HepG2 (cell line): ENCODE measurements at regions not wholly inside any gene's neighbourhood (a gene's known extent, or its start where the extent isn't known, plus 50 kb on each side); places are given as distances from the start of the nearest gene placed in this dataset.

ENCODE experiments used
- ATAC-seq: fragments of 200-7000 bp; cut with Tn5 transposase; 3 replicates; pipeline ENCODE4 v1.9.1; 2020; ENCODE audit warnings: mild to moderate bottlenecking, moderate library complexity
- BruUV-seq: library from RNA; stranded (reverse); fragments of 400-500 nt; replicated peaks from 2 replicates; lab custom pipeline; 2021; lab: Mats Ljungman, UMichigan
- CTCF ChIA-PET: fragments of 300-600 bp; formaldehyde crosslinking; extraction: SDS; loops from one replicate; lab custom pipeline; 2021; ENCODE audit warnings: low total read pairs, inconsistent platforms, low intra/inter-chr PET ratio; lab: Yijun Ruan, JAX
- POLR2A ChIA-PET: fragments of 350-600 bp; sonication (Branson Sonifier 250); formaldehyde crosslinking; loops from one replicate; lab custom pipeline; 2020; ENCODE audit warnings: antibody characterized with exemption, inconsistent platforms; lab: Yijun Ruan, JAX
- DNase-seq: peaks from one replicate; pipeline ENCODE4 v3.0.0-alpha.2; 2015; ENCODE audit warnings: low spot score
- FAIRE-seq: peaks from 3 replicates; lab custom pipeline; 2011; peaks lifted over from hg19 to GRCh38; lab: Jason Lieb, UNC
- H2AFZ ChIP-seq: one replicate; pipeline ENCODE4 v1.6.1; 2011; ENCODE audit warnings: low read length, inconsistent platforms
- H3K27ac ChIP-seq: fragments of 300-600 bp; 3 replicates; pipeline ENCODE4 v1.8.0; 2011; ENCODE audit warnings: mixed run types, mild to moderate bottlenecking, mixed read lengths, low read length, inconsistent platforms; ENCODE audit not compliant: insufficient read depth; ENCODE audit errors: extremely low read length
- H3K27me3 ChIP-seq, 2 experiments: fragments of 200-600 bp in 1 of 2; 2 replicates in 1 of 2; 3 replicates in 1 of 2; pipeline versions ENCODE4 v1.6.0 to v1.8.0; 2011; ENCODE audit warnings: low read length in 2 of 2, mild to moderate bottlenecking in 2 of 2, moderate library complexity in 2 of 2, inconsistent platforms in 1 of 2; ENCODE audit not compliant: insufficient read depth in 2 of 2, control insufficient read depth in 1 of 2
- H3K36me3 ChIP-seq, 2 experiments: fragments of 200-600 bp in 1 of 2; replicated peaks in 1 of 2; 2 replicates in 1 of 2; 3 replicates in 1 of 2; pipeline versions ENCODE4 v1.5.1 to v1.8.0; 2011; ENCODE audit warnings: low read length in 2 of 2, inconsistent platforms in 1 of 2; ENCODE audit not compliant: insufficient read depth in 2 of 2, control insufficient read depth in 1 of 2
- H3K4me1 ChIP-seq: 2 replicates; pipeline ENCODE4 v1.5.1; 2012; ENCODE audit warnings: low read length, inconsistent platforms; ENCODE audit not compliant: insufficient read depth
- H3K4me2 ChIP-seq: 2 replicates; pipeline ENCODE4 v1.6.0; 2011; ENCODE audit warnings: low read depth, low read length, inconsistent platforms
- H3K4me3 ChIP-seq, 3 experiments: fragments of 200-600 bp in 1 of 3; sonication (generic), shearing (Covaris generic) in 1 of 3; replicated peaks in 1 of 3; 2 replicates each; pipeline ENCODE4 v1.5.1; 2011 to 2016; ENCODE audit warnings: low read length in 3 of 3, inconsistent platforms in 2 of 3, low read depth in 2 of 3, mild to moderate bottlenecking in 2 of 3, control low read depth in 1 of 3, mixed read lengths in 1 of 3; ENCODE audit not compliant: insufficient read depth in 1 of 3
- H3K79me2 ChIP-seq: one replicate; pipeline ENCODE4 v1.6.1; 2011; ENCODE audit warnings: low read length, inconsistent platforms; ENCODE audit not compliant: insufficient read depth
- H3K9ac ChIP-seq: 2 replicates; pipeline ENCODE4 v1.6.0; 2011; ENCODE audit warnings: mild to moderate bottlenecking, low read depth, low read length, inconsistent platforms; ENCODE audit not compliant: insufficient read depth
- H3K9me3 ChIP-seq: 2 replicates; pipeline ENCODE4 v1.5.1; 2012; ENCODE audit warnings: mild to moderate bottlenecking, low read length
- H4K20me1 ChIP-seq: 2 replicates; pipeline ENCODE4 v1.6.0; 2011; ENCODE audit warnings: inconsistent platforms, mild to moderate bottlenecking, low read length, moderate library complexity; ENCODE audit not compliant: insufficient read depth
- CHD4 ChIP-seq: fragments of 200-600 bp; sonication (generic); IDR thresholded peaks from 2 replicates; pipeline ENCODE4 v1.7.0; 2017; ENCODE audit warnings: mild to moderate bottlenecking, low read length, borderline replicate concordance
- KDM6A ChIP-seq: IDR thresholded peaks from 2 replicates; pipeline ENCODE4 v1.6.1; 2016; ENCODE audit warnings: low read depth
- MATR3 ChIP-seq: sonication (generic); formaldehyde crosslinking; IDR thresholded peaks from 2 replicates; pipeline ENCODE4 v1.4.0; 2020; ENCODE audit warnings: missing genetic modification reagents
- NR2F6 ChIP-seq, 2 experiments: IDR thresholded peaks; 2 replicates each; pipeline ENCODE4 v1.6.1; 2016; ENCODE audit warnings: antibody characterized with exemption in 1 of 2, mild to moderate bottlenecking in 1 of 2
- PREB ChIP-seq: sonication (generic); formaldehyde crosslinking; IDR thresholded peaks from 2 replicates; pipeline ENCODE4 v1.4.0; 2020; ENCODE audit warnings: missing genetic modification reagents
- ZFP82 ChIP-seq: sonication (generic); formaldehyde crosslinking; IDR thresholded peaks from 2 replicates; pipeline ENCODE4 v1.5.1; 2020; ENCODE audit warnings: mild to moderate bottlenecking, missing genetic modification reagents, borderline replicate concordance
- ZMYM2 ChIP-seq: sonication (generic); formaldehyde crosslinking; IDR thresholded peaks from 2 replicates; pipeline ENCODE4 v1.8.0; 2022; ENCODE audit warnings: mild to moderate bottlenecking, missing genetic modification reagents
- ZNF552 ChIP-seq: sonication (generic); formaldehyde crosslinking; IDR thresholded peaks from 2 replicates; pipeline ENCODE4 v1.9.0; 2022; ENCODE audit warnings: missing genetic modification reagents, mild to moderate bottlenecking, borderline replicate concordance
- ZNF777 ChIP-seq: sonication (generic); formaldehyde crosslinking; IDR thresholded peaks from 2 replicates; pipeline ENCODE4 v1.4.0; 2020; ENCODE audit warnings: missing genetic modification reagents
- WGBS: methylation state at CpG from one replicate; pipeline ENCODE4 v1.1.6; 2017; ENCODE audit warnings: low lambda C conversion rate; 5-methylcytosine and 5-hydroxymethylcytosine counted together
- in situ Hi-C: cut with HindIII; loops from 2 replicates; pipeline ENCODE4 v1.10.0; 2017; ENCODE audit warnings: low pct_unique_long_range_greater_than_20kb; ENCODE audit not compliant: extremely low pct_ligation_motif_present
- intact Hi-C: fragments of 100-400 bp; cut with micrococcal nuclease; formaldehyde crosslinking; loops from one replicate; pipeline ENCODE4 v1.10.0; 2022; ENCODE audit not compliant: unreplicated experiment

DNA sequence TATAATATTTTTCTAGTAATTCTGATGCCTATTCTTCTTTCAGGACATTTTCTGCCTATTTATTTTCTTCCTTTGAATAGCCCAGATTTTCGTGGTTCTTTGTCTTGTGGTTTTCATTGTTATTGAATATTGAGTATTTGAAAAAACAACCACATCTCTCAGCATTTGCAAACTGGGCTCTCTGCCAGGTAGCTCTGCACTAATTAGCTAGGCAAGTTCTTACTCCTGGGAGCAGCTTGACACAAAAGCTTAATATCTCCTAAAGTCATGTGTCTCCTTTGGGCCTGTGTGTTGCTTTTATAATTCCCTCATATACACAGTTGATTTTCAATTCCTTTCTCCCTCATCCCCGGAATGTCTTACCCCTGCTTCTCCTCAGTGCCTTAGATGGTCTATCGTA, 413.5 kb upstream of the GRIA3 start:
- Histone ChIP-seq H3K4me3 (no peak overlapping the region), H3K9ac (no peak overlapping the region), H3K4me2 (no peak overlapping the region), H3K36me3 (no peaks in the 10 kb centered on the region), H3K79me2 (no peaks in the 10 kb centered on the region), H3K9me3 (no peaks in the 10 kb centered on the region; the same call in 1 of the 2 replicates), H2AFZ (no peak overlapping the region), H4K20me1 (no peaks in the 10 kb centered on the region), H3K27ac (no peak overlapping the region), H3K4me1 (no peaks in the 10 kb centered on the region), H3K27me3 (no peaks in the 10 kb centered on the region)
- no peak for TF ChIP-seq KDM6A (CRISPR knock-in tag)
- no peak for TF ChIP-seq PREB (CRISPR knock-in tag)
- no peak for TF ChIP-seq NR2F6 (IDR thresholded peaks at IDR 0.05)
- TF ChIP-seq NR2F6 (CRISPR knock-in tag; IDR thresholded peaks at IDR 0.05), result no peak
- no peak for TF ChIP-seq MATR3 (CRISPR knock-in tag)
- BruUV-seq, result no TSS peak
- intact Hi-C loops (no loop called here), in situ Hi-C loops (no loop called here)
- FAIRE-seq (no peak), ATAC-seq (no peak), DNase-seq (no peak)
- POLR2A ChIA-PET, result no interaction called here
- 0% methylated on average over 3 of the region's 3 CpGs for WGBS
- CTCF ChIA-PET, result no interaction called here

DNA sequence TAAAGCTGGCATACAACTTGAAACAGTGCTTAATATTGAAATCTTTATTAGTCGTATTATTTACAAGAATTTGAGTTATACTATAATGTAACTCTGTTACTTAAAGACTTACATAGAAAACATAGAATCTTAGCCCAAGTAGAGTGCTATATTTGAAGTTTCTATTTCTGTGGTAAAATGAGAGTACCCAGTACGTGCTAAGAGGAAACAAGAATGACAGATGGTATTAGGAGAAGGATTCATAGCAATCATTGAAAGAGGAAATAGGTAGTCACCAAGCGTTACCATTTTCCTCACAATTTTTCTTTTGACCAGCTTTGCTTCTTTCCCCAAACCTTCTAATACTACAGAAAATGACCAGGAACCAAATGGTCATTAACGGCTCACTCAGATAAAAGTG, 412.1 kb upstream of the GRIA3 start:
- Histone ChIP-seq H3K79me2 (no peaks in the 10 kb centered on the region), H3K27ac (no peak overlapping the region), H3K4me1 (no peaks in the 10 kb centered on the region), H2AFZ (no peak overlapping the region), H3K36me3 (no peaks in the 10 kb centered on the region), H3K27me3 (no peaks in the 10 kb centered on the region), H3K4me3 (no peak overlapping the region), H4K20me1 (no peaks in the 10 kb centered on the region), H3K4me2 (no peak overlapping the region), H3K9ac (no peak overlapping the region), H3K9me3 (no peaks in the 10 kb centered on the region)
- ChIA-PET CTCF (no interaction called here), POLR2A (no interaction called here)
- in situ Hi-C loops, result no loop called here
- no TSS peak for BruUV-seq
- FAIRE-seq (no peak), DNase-seq (no peak), ATAC-seq (no peak)
- TF ChIP-seq ZNF777 (CRISPR knock-in tag), result no peak
- TF ChIP-seq ZNF552 (CRISPR knock-in tag), result no peak
- TF ChIP-seq CHD4, result no peak
- no peak for TF ChIP-seq ZMYM2 (CRISPR knock-in tag)
- no peak for TF ChIP-seq ZFP82 (CRISPR knock-in tag)
- WGBS, result 3% methylated on average over 4 of the region's 4 CpGs
- intact Hi-C loops, result no loop called here
